Myocyte (in vitro differentiated cells): ENCODE measurements at regions not wholly inside any gene's neighbourhood (a gene's known extent, or its start where the extent isn't known, plus 50 kb on each side); places are given as distances from the start of the nearest gene placed in this dataset.
"Not testable (repeated sequence)": the region's sequence is repeated elsewhere in the genome, so short reads cannot be mapped to it uniquely, and the experiment has no call there.

Experiments used
- DNase-seq: peaks from one replicate; pipeline ENCODE4 v3.0.0-alpha.2; 2012; ENCODE audit warnings: low read depth

- not testable (repeated sequence) for DNase-seq
Observed at GRCh38 chr16:88162778-88163177, 211.5 kb downstream of the BANP start.

GRCh38 chr16:88164196-88165039 lies 213.2 kb downstream of the BANP start:
- not testable (repeated sequence) for DNase-seq

GRCh38 chr16:88165040-88165544 lies 213.9 kb downstream of the BANP start:
- not testable (repeated sequence) for DNase-seq

GRCh38 chr16:88165683-88166082 lies 214.4 kb downstream of the BANP start:
- not testable (repeated sequence) for DNase-seq

GRCh38 chr16:88166209-88166773 lies 215.1 kb downstream of the BANP start:
- not testable (repeated sequence) for DNase-seq

GRCh38 chr16:88167798-88168556 lies 214.8 kb upstream of the ZNF469 start:
- not testable (repeated sequence) for DNase-seq

GRCh38 chr16:88168557-88168949 lies 214.2 kb upstream of the ZNF469 start:
- not testable (repeated sequence) for DNase-seq

- not testable (repeated sequence) for DNase-seq
Observed at GRCh38 chr16:88169136-88169830, 213.5 kb upstream of the ZNF469 start.

GRCh38 chr16:88169831-88170165 lies 213.0 kb upstream of the ZNF469 start:
- not testable (repeated sequence) for DNase-seq

GRCh38 chr16:88170528-88170991 lies 212.2 kb upstream of the ZNF469 start:
- no peak for DNase-seq

- DNase-seq, result not testable (repeated sequence)
Observed at GRCh38 chr16:88171126-88171525, 211.6 kb upstream of the ZNF469 start.

GRCh38 chr16:88176184-88176583 lies 206.6 kb upstream of the ZNF469 start:
- not testable (repeated sequence) for DNase-seq

GRCh38 chr16:88176591-88177180 lies 206.1 kb upstream of the ZNF469 start:
- DNase-seq, result not testable (repeated sequence)

- DNase-seq, result not testable (repeated sequence)
Observed at GRCh38 chr16:88178251-88178650, 204.5 kb upstream of the ZNF469 start.

GRCh38 chr16:88178896-88179295 lies 203.9 kb upstream of the ZNF469 start:
- DNase-seq, result not testable (repeated sequence)

- not testable (repeated sequence) for DNase-seq
Observed at GRCh38 chr16:88182967-88183881, 199.5 kb upstream of the ZNF469 start.

- not testable (repeated sequence) for DNase-seq
Observed at GRCh38 chr16:88184053-88184452, 198.7 kb upstream of the ZNF469 start.

- DNase-seq, result not testable (repeated sequence)
Observed at GRCh38 chr16:88184566-88185355, 198.0 kb upstream of the ZNF469 start.

GRCh38 chr16:88185406-88185805 lies 197.4 kb upstream of the ZNF469 start:
- DNase-seq, result not testable (repeated sequence)
